Upper lobe of left lung (tissue), 6 donors: ENCODE measurements at regions not wholly inside any gene's neighbourhood (a gene's known extent, or its start where the extent isn't known, plus 50 kb on each side); places are given as distances from the start of the nearest gene placed in this dataset.

Experiments
- ATAC-seq, 2 donors: fragments of 200-7000 bp; cut with Tn5 transposase; one replicate each; pipeline ENCODE4 v1.9.1; 2022; ENCODE audit warnings: mild to moderate bottlenecking in 2 of 2, moderate library complexity in 2 of 2; ENCODE audit not compliant: low FRiP score in 2 of 2
- DNase-seq, 2 donors: peaks; one replicate each; pipeline ENCODE4 v3.0.0-alpha.2; 2019 to 2020
- H3K27ac ChIP-seq, 4 donors: fragments of 200-600 bp; sonication (generic); one replicate each; pipeline ENCODE4 v1.5.1; 2016 to 2019
- H3K27me3 ChIP-seq, 4 donors: fragments of 200-600 bp; sonication (generic); one replicate each; pipeline ENCODE4 v1.5.1; 2017 to 2019
- H3K36me3 ChIP-seq, 4 donors: fragments of 200-600 bp; sonication (generic); one replicate each; pipeline ENCODE4 v1.5.1; 2016 to 2019
- H3K4me1 ChIP-seq, 4 donors: fragments of 200-600 bp; sonication (generic); one replicate each; pipeline ENCODE4 v1.5.1; 2018 to 2019
- H3K4me3 ChIP-seq, 4 donors: fragments of 200-600 bp; sonication (generic); one replicate each; pipeline ENCODE4 v1.5.1; 2017 to 2019; ENCODE audit warnings: mild to moderate bottlenecking in 2 of 4, moderate library complexity in 1 of 4
- H3K9me3 ChIP-seq, 4 donors: fragments of 200-600 bp; sonication (generic); one replicate each; pipeline ENCODE4 v1.5.1; 2018 to 2019
- EP300 ChIP-seq, 4 donors: sonication (generic); formaldehyde crosslinking; IDR thresholded peaks; one replicate each; pipeline ENCODE4 v1.5.1; 2017; ENCODE audit warnings: antibody characterized with exemption in 4 of 4, control low read depth in 2 of 4
- POLR2A ChIP-seq, 4 donors: fragments of 450-650 bp; IDR thresholded peaks; one replicate each; pipeline ENCODE4 v1.5.1; 2016 to 2017; ENCODE audit warnings: antibody characterized with exemption in 4 of 4, mild to moderate bottlenecking in 2 of 4
- POLR2AphosphoS5 ChIP-seq, 2 donors: sonication (generic); formaldehyde crosslinking; IDR thresholded peaks; one replicate each; pipeline ENCODE4 v1.5.1; 2017; ENCODE audit warnings: antibody characterized with exemption in 2 of 2
- WGBS, 2 donors: methylation state at CpG; one replicate each; pipeline ENCODE4 v1.1.5; 2017 to 2018; 5-methylcytosine and 5-hydroxymethylcytosine counted together
- TF ChIP-seq, protein P1 (sequence below), 6 experiments: fragments of 450-650 bp in 4 of 6; fragments of 200-600 bp in 2 of 6; sonication (generic) in 2 of 6; IDR thresholded peaks; one replicate each; pipeline ENCODE4 v1.5.1; 2016 to 2019; ENCODE audit warnings: antibody characterized with exemption in 6 of 6
- donor health status: DM: no; HTN: no; CAD: no; lungs with moderate emphysema.
- donor health status: DM: no; HTN: yes; CAD: no; lungs with severe emphysema.

DNA sequence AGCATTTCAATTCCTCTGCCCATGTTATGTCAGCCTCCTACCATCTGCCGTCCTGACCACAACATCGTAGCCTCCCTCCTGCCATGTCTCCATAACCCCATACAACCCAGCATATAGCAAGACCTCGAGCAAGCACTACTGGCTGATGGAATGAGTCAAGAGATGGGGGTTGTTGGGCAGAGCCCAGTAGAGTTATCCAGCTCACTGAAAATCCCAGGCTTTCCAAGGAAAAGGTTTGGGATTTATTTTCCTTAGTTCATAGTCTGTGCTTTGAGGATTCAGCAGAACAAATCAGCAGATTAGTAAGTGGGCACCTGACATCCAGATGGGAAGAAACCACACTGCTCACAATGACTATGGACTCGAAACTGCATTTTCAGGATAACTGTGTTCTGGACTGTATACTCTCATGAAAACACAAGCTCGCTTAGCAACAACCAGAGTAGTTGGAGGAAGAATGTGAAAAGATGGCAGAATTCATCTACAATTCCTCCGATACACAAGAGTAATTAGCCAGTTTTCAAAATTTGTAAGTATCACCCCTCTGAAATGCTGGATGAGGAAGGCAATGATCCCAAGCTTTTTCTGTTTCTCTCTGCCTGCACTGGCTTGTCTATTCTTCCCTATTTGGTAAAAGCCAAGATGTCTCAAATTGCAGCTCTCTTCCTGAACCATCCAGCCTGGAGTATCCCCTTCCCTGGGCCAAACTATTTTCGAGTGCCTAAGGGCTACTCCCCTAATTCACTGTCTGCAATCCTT, 186.2 kb upstream of the TBL1X start:
- H3K27me3 ChIP-seq: no peaks in the 10 kb centered on the region
- ATAC-seq (no peak), DNase-seq (no peak)
- no peaks in the 10 kb centered on the region for H3K36me3 ChIP-seq
- H3K4me3 ChIP-seq: no peak overlapping the region
- no peak overlapping the region for H3K27ac ChIP-seq
- 77 to 81% methylated on average over 7 of the region's 7 CpGs for WGBS, 2 donors
- H3K9me3 ChIP-seq: no peaks in the 10 kb centered on the region
- TF ChIP-seq EP300 (IDR thresholded peaks at IDR 0.05) (no peak), POLR2A (IDR thresholded peaks at IDR 0.05) (no peak), POLR2AphosphoS5 (IDR thresholded peaks at IDR 0.05) (no peak)
- TF ChIP-seq, protein P1, sequence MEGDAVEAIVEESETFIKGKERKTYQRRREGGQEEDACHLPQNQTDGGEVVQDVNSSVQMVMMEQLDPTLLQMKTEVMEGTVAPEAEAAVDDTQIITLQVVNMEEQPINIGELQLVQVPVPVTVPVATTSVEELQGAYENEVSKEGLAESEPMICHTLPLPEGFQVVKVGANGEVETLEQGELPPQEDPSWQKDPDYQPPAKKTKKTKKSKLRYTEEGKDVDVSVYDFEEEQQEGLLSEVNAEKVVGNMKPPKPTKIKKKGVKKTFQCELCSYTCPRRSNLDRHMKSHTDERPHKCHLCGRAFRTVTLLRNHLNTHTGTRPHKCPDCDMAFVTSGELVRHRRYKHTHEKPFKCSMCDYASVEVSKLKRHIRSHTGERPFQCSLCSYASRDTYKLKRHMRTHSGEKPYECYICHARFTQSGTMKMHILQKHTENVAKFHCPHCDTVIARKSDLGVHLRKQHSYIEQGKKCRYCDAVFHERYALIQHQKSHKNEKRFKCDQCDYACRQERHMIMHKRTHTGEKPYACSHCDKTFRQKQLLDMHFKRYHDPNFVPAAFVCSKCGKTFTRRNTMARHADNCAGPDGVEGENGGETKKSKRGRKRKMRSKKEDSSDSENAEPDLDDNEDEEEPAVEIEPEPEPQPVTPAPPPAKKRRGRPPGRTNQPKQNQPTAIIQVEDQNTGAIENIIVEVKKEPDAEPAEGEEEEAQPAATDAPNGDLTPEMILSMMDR (IDR thresholded peaks at IDR 0.05): no peak
- H3K4me1 ChIP-seq: peaks cover 0 to 4% (median 0%) of the 10 kb centered on the region in 4 donors

DNA sequence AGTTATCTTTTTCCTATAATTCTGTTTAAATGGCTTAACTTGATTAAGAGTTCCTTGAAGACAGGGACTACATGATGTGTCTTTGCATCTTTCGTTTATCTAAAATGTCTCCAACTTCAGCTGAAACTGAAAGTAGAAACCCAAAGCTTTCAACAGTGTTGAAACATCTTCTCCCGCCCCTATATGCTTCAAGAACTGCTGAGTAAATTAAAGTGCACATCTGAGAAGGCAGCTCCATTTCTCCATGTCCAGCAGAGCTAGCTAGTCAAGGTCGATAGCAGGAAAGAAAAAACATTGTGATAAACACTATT, 185.7 kb upstream of the TBL1X start:
- Histone ChIP-seq H3K9me3 (no peaks in the 10 kb centered on the region), H3K36me3 (no peaks in the 10 kb centered on the region), H3K4me3 (no peak overlapping the region), H3K27me3 (no peaks in the 10 kb centered on the region), H3K4me1 (peaks cover 0 to 4% (median 0%) of the 10 kb centered on the region in 4 donors), H3K27ac (no peak overlapping the region)
- ATAC-seq (no peak), DNase-seq (no peak)
- TF ChIP-seq POLR2AphosphoS5 (IDR thresholded peaks at IDR 0.05): no peak
- no peak for TF ChIP-seq EP300 (IDR thresholded peaks at IDR 0.05)
- TF ChIP-seq, protein P1 (IDR thresholded peaks at IDR 0.05): no peak
- no peak for TF ChIP-seq POLR2A (IDR thresholded peaks at IDR 0.05)
- 24 to 46% methylated on average over 3 of the region's 3 CpGs for WGBS, 2 donors

DNA sequence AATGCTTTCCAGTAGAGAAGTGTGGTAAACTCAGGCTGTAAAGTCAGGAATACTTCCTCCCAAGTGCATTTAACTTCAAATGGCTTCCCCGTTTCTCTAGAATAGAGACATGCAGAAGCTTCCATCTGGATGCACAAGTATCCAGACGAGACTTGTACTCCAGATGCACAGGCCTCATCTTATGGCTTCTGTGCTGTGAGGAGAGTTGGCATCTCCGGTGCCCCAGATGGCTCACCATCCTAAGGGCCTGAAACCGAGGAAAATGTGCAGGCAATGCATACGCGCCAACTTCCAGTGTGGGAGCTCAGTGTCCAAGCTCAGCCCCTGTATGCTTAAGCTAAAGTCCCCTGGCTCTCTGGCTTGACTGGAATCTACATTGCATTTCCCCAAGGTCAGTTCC, 184.0 kb upstream of the TBL1X start:
- H3K27me3 ChIP-seq: no peaks in the 10 kb centered on the region
- 80 to 84% methylated on average over 1 to 6 of the region's 6 CpGs for WGBS, 2 donors
- DNase-seq: no peak
- H3K27ac ChIP-seq: no peak overlapping the region
- TF ChIP-seq POLR2AphosphoS5 (IDR thresholded peaks at IDR 0.05) (no peak), POLR2A (IDR thresholded peaks at IDR 0.05) (no peak), EP300 (IDR thresholded peaks at IDR 0.05) (no peak)
- TF ChIP-seq, protein P1 (IDR thresholded peaks at IDR 0.05): no peak
- no peaks in the 10 kb centered on the region for H3K36me3 ChIP-seq
- H3K9me3 ChIP-seq: no peaks in the 10 kb centered on the region
- peaks cover 0 to 4% (median 0%) of the 10 kb centered on the region in 4 donors for H3K4me1 ChIP-seq
- H3K4me3 ChIP-seq: no peak overlapping the region
- ATAC-seq: no peak

DNA sequence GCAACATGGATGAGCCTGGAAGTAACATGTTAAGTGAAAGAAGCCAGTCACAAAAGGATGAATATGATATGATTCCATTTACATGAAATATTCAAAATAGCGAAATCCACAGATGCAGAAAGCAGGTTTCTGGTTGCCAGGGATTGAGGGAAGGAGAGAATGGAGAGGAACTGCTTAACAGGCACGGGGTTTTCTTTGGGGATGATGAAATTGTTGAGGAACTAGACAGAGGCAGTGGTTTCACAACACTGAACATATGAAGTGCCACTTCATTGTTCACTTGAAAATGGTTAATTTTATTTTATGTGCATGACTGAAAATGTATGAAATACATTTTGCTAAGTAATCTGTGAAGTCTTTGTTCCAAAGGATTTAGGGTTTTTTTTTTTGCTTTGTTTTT, 182.5 kb upstream of the TBL1X start:
- ATAC-seq: no peak
- DNase-seq: no peak
- Histone ChIP-seq H3K27ac (no peak overlapping the region), H3K36me3 (no peaks in the 10 kb centered on the region), H3K4me1 (peaks cover 0 to 4% (median 0%) of the 10 kb centered on the region in 4 donors), H3K27me3 (no peaks in the 10 kb centered on the region), H3K9me3 (no peaks in the 10 kb centered on the region), H3K4me3 (no peak overlapping the region)
- WGBS, 2 donors: 40 to 41% methylated on average over 2 of the region's 2 CpGs
- no peak for TF ChIP-seq EP300 (IDR thresholded peaks at IDR 0.05)
- TF ChIP-seq POLR2AphosphoS5 (IDR thresholded peaks at IDR 0.05): no peak
- TF ChIP-seq, protein P1 (IDR thresholded peaks at IDR 0.05): no peak
- no peak for TF ChIP-seq POLR2A (IDR thresholded peaks at IDR 0.05)

DNA sequence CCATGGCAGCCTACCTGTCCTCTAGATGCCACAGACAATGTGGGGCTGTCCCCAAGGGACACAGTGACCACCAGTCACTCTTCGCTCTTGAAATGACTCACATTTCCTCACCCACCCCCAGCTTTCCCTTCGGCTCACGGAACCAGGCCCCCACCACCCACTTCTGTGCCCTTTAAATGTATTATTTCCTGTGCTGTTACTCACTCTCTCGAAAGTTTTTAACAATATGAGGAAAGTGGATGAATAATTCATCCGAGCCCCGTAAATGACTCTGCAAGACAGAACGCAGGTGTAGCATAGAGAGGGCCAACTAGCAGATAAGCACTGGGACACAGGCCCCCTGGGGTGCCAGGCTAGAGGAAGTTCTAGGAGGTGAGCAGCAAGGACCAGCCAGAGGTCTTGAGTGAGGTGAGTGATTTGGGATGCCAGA, 179.5 kb upstream of the TBL1X start:
- WGBS, 2 donors: 37 to 60% methylated on average over 7 of the region's 7 CpGs
- no peak overlapping the region for H3K27ac ChIP-seq
- H3K27me3 ChIP-seq: no peaks in the 10 kb centered on the region
- H3K4me3 ChIP-seq: no peak overlapping the region
- no peak for DNase-seq
- TF ChIP-seq POLR2AphosphoS5 (IDR thresholded peaks at IDR 0.05) (no peak), POLR2A (IDR thresholded peaks at IDR 0.05) (no peak), EP300 (IDR thresholded peaks at IDR 0.05) (no peak)
- TF ChIP-seq, protein P1 (IDR thresholded peaks at IDR 0.05): no peak
- peaks cover 0 to 4% (median 0%) of the 10 kb centered on the region in 4 donors for H3K4me1 ChIP-seq
- H3K36me3 ChIP-seq: no peaks in the 10 kb centered on the region
- no peak for ATAC-seq
- H3K9me3 ChIP-seq: no peaks in the 10 kb centered on the region
